ENCODE measurements at regions not wholly inside any gene's neighbourhood (a gene's known extent, or its start where the extent isn't known, plus 50 kb on each side); places are given as distances from the start of the nearest gene placed in this dataset.

GRCh38 chr3:117719316-117719926 is 1009.8 kb downstream of the TUSC7 start:
- WGBS, 2 donors (ENCODE audit: low coverage in 1 of 2), result 53 to 63% methylated on average over 2 of the region's 2 CpGs
- Histone ChIP-seq H3K4me3 (no peak overlapping the region), H3K36me3 (no peaks in the 10 kb centered on the region), H3K27ac (no peak overlapping the region), H3K4me1 (no peaks in the 10 kb centered on the region), H3K27me3 (no peaks in the 10 kb centered on the region), H3K9me3 (no peaks in the 10 kb centered on the region)
- peak; percentile 46 to 67 (median 56) for TF ChIP-seq CTCF (IDR thresholded peaks at IDR 0.05)
- no peak for TF ChIP-seq EP300 (IDR thresholded peaks at IDR 0.05)
- no peak for TF ChIP-seq POLR2AphosphoS5 (IDR thresholded peaks at IDR 0.05)
- ATAC-seq, result no peak

GRCh38 chr3:117721866-117722265 is 1012.3 kb downstream of the TUSC7 start:
- ATAC-seq, result no peak
- Histone ChIP-seq H3K27ac (no peak overlapping the region), H3K27me3 (no peaks in the 10 kb centered on the region), H3K36me3 (no peaks in the 10 kb centered on the region), H3K4me1 (no peaks in the 10 kb centered on the region), H3K4me3 (no peak overlapping the region), H3K9me3 (no peaks in the 10 kb centered on the region)
- TF ChIP-seq POLR2A (IDR thresholded peaks at IDR 0.05), result no peak
- 20 to 68% methylated on average over 1 to 2 of the region's 2 CpGs for WGBS, 2 donors (ENCODE audit: low coverage in 1 of 2)

GRCh38 chr3:117722856-117723255 is 1013.3 kb downstream of the TUSC7 start:
- no peak for ATAC-seq
- WGBS, 2 donors (ENCODE audit: low coverage in 1 of 2), result 62 to 64% methylated on average over 3 of the region's 3 CpGs
- Histone ChIP-seq H3K27ac (no peak overlapping the region), H3K27me3 (no peaks in the 10 kb centered on the region), H3K9me3 (no peaks in the 10 kb centered on the region), H3K4me1 (no peaks in the 10 kb centered on the region), H3K36me3 (no peaks in the 10 kb centered on the region), H3K4me3 (no peak overlapping the region)
- TF ChIP-seq CTCF (IDR thresholded peaks at IDR 0.05) (no peak), EP300 (IDR thresholded peaks at IDR 0.05) (no peak), POLR2AphosphoS5 (IDR thresholded peaks at IDR 0.05) (no peak), POLR2A (IDR thresholded peaks at IDR 0.05) (no peak)

- TF ChIP-seq POLR2AphosphoS5 (IDR thresholded peaks at IDR 0.05) (no peak), EP300 (IDR thresholded peaks at IDR 0.05) (no peak), POLR2A (IDR thresholded peaks at IDR 0.05) (no peak), CTCF (IDR thresholded peaks at IDR 0.05) (no peak)
- Histone ChIP-seq H3K4me3 (no peak overlapping the region), H3K27me3 (no peaks in the 10 kb centered on the region), H3K9me3 (no peaks in the 10 kb centered on the region), H3K36me3 (no peaks in the 10 kb centered on the region), H3K27ac (no peak overlapping the region), H3K4me1 (no peaks in the 10 kb centered on the region)
- no peak for ATAC-seq
- 73 to 97% methylated on average over 3 of the region's 3 CpGs for WGBS, 2 donors (ENCODE audit: low coverage in 1 of 2)
Measured at GRCh38 chr3:117723825-117724224, 1014.2 kb downstream of the TUSC7 start.

GRCh38 chr3:117725314-117725713 is 1015.7 kb downstream of the TUSC7 start:
- Histone ChIP-seq H3K9me3 (no peaks in the 10 kb centered on the region), H3K4me3 (no peak overlapping the region), H3K27me3 (no peaks in the 10 kb centered on the region), H3K27ac (no peak overlapping the region), H3K4me1 (no peaks in the 10 kb centered on the region), H3K36me3 (no peaks in the 10 kb centered on the region)
- no peak for ATAC-seq
- 93 to 96% methylated on average over 3 to 4 of the region's 4 CpGs for WGBS, 2 donors (ENCODE audit: low coverage in 1 of 2)
- no peak for TF ChIP-seq EP300 (IDR thresholded peaks at IDR 0.05)

- Histone ChIP-seq H3K4me1 (no peaks in the 10 kb centered on the region), H3K4me3 (no peak overlapping the region), H3K27me3 (no peaks in the 10 kb centered on the region), H3K36me3 (no peaks in the 10 kb centered on the region), H3K9me3 (no peaks in the 10 kb centered on the region), H3K27ac (no peak overlapping the region)
- TF ChIP-seq POLR2A (IDR thresholded peaks at IDR 0.05) (no peak), EP300 (IDR thresholded peaks at IDR 0.05) (no peak), POLR2AphosphoS5 (IDR thresholded peaks at IDR 0.05) (no peak)
- no peak for ATAC-seq
Measured at GRCh38 chr3:117726776-117727175, 1017.2 kb downstream of the TUSC7 start.
